GM19025 (cell line): ENCODE measurements at regions not wholly inside any gene's neighbourhood (a gene's known extent, or its start where the extent isn't known, plus 50 kb on each side); places are given as distances from the start of the nearest gene placed in this dataset.
"Not testable (repeated sequence)": the region's sequence is repeated elsewhere in the genome, so short reads cannot be mapped to it uniquely, and the experiment has no call there.

ENCODE experiments used
- ATAC-seq: cut with Tn5 transposase; IDR thresholded peaks from one replicate; pipeline ENCODE4 v1.9.1; 2021; ENCODE audit warnings: mild to moderate bottlenecking, low read depth, moderate library complexity; ENCODE audit not compliant: unreplicated experiment

- no peak for ATAC-seq
These were observed 605.7 kb downstream of the TYW1 start for GRCh38 chr7:67602246-67602887.

GRCh38 chr7:67604461-67605386, 608.1 kb downstream of the TYW1 start:
- ATAC-seq = no peak

- no peak for ATAC-seq
These were observed 612.2 kb downstream of the TYW1 start for GRCh38 chr7:67608806-67609205.

DNA sequence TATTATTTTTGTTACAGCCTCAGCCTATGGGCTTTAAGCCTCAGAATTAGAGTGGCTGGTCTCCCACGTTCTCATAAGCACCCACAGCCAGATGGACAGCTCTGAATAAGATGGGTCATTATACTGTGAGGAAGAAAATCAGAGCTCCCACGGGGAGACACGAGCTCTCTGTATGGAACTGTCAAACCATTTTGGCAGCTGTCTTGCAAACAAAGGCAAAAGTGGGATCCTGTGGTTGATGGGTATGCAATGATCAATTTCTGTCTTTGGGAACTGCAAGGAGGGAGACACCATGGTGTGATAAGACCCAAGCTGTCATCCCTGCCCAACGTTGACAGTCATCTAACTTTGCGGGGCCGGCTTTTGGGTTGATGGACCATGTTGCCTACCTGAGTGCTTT, 614.3 kb downstream of the TYW1 start:
- ATAC-seq = no peak

DNA sequence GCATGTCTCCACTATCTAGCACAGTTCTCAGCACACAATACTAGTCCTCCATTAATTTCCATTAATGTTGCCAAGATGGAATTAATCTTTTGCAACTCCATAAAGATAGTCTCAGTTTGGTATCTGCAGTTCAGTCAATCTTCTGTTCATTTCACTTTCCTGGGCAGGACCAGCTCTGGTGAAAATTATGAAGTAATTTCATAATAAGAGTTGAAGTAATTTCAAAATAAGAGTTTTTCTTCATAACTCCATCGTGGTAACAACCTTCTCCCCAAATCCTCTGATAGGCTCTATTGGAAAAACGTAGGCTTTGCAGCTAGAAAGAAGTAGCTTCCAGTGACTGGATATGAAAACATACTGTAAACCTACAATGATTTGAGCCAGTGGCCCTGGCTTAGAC, 618.2 kb downstream of the TYW1 start:
- ATAC-seq = no peak

- no peak for ATAC-seq
These were observed 619.9 kb downstream of the TYW1 start for GRCh38 chr7:67616517-67616916.

GRCh38 chr7:67618556-67619162, 622.0 kb downstream of the TYW1 start:
- no peak for ATAC-seq

- ATAC-seq = no peak
These were observed 622.5 kb downstream of the TYW1 start for GRCh38 chr7:67619175-67619574.

GRCh38 chr7:67620216-67620933, 623.7 kb downstream of the TYW1 start:
- no peak for ATAC-seq

- ATAC-seq = no peak
These were observed 625.1 kb downstream of the TYW1 start for GRCh38 chr7:67621704-67622103.

- ATAC-seq = no peak
These were observed 628.7 kb downstream of the TYW1 start for GRCh38 chr7:67625257-67625737.

GRCh38 chr7:67631476-67631875, 634.8 kb downstream of the TYW1 start:
- ATAC-seq = no peak

DNA sequence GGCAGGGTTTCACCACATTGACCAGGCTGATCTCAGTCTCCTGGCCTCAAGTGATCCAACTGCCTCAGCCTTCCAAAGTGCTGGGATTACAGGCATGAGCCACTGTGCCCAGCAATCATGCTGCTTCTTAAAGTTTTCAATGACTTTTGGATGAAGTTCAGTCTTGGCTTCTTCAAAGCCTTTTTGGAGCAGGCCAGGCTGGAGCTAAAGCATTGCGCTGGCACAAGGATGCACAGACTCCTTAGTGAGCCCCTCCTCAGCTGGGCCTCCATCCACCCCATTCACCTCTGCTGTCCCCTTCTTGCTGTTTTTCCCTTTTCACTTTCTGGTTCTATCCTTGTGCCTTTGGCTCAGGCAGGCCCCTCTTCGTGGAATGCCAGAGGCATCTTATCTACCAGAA, 638.6 kb downstream of the TYW1 start:
- ATAC-seq = no peak

DNA sequence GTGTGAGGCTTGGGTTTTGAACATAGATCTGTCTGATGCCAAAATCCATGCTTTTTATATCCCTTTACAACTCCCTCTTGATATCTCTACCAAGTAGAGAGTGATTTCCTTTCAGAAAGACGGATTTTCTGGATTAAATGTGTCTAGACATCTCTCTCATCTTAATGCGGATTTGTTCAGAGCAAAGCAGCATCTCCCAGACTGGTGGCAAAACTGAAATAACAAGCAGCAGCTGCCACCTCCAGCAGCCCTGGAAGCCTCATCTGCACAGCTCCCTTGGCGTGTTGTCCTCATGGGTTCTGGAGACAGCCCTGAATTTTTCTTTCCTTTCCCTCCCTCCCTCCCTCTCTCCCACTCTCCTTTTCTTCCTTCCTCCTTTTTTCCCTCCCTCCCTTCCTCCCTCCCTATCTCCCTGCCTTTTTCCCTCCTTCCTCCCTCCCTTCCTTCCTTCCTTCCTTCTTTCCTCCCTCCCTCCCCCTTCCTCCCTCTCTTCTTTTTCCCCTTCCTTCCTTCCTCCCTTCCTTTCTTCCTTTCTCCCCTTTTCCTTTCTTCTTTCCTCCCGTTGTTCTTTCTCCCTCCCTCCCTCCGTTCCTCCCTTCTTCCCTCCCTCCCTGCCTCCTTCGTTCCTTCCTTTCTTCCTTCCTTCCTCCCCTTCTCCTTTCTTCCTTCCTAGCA, 639.9 kb downstream of the TYW1 start:
- ATAC-seq = no peak

DNA sequence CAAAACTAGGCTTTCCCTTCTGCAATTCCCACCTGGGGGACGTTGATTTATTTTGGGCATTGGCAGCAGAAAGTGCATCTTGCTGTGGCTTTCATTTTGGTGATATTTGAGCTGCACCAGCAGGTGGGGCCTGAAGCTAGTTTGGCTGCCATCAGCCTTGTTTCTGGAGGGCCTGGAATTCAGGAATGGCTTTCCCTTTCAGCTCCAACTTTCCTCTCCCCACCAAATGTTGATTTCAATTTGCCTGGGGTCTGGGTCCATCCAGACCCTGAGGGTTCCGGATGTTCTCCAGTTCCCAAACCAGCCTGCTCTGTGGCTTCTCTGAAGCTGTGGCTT, 640.4 kb downstream of the TYW1 start:
- no peak for ATAC-seq

DNA sequence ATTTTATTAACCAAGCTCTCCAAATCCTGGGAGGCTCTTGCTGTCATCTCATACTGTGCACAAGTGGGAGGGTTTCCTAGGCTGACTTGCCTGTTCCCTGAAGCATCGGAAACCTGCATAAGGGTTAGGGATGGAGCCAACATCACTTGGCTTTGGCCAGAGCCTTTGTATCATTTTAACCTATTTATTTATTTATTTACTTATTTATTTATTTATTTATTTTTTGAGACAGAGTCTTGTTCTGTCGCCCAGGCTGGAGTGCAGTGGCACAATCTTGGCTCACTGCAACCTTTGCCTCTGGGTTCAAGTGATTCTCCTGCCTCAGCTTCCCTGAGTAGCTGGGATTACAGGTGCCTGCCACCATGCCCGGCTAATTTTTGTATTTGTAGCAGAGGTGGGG, 645.9 kb downstream of the TYW1 start:
- ATAC-seq = not testable (repeated sequence)

DNA sequence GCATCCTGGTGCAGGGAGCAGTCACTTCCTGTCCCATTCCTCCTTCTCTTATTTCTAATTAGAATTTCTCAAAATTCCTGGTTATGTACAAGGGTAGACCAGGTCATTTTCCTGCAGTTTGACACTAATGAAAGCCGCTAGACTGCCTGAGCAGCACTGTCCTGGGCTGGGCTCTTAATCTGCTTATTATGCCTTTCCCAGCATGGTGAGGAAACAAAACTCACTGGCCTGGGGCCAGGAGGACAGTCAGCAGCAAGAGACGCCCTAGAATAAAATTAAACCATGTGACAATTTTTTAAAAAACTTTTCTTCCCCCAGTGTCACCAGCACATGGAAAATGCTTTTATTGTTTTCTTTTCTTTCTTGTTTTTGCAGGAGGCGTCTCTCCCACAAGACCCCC, 647.5 kb downstream of the TYW1 start:
- ATAC-seq = no peak

DNA sequence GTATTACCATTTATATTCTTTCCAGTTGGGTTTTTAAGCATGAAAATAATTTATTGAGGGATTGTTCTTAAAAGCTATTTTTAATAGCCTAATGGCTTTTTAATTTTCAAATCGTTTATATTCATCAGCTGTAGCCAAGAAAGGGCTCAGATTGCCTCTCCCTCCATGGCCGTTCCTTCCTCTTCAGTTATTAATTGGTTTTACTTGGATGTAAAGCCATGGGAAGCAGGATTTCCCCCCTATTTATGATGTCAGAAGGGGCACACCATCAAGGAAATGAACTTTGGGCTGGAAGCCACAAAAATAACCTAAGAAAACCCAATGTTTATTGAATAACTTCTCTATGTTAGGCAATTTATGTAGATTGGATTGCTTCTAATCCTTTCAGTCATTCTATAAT, 656.3 kb downstream of the TYW1 start:
- ATAC-seq = no peak

- ATAC-seq = no peak
These were observed 657.3 kb downstream of the TYW1 start for GRCh38 chr7:67653856-67654454.

GRCh38 chr7:67654642-67655041, 658.0 kb downstream of the TYW1 start:
- no peak for ATAC-seq
